GM21526 (cell line): ENCODE measurements at regions not wholly inside any gene's neighbourhood (a gene's known extent, or its start where the extent isn't known, plus 50 kb on each side); places are given as distances from the start of the nearest gene placed in this dataset.

ENCODE experiments used
- ATAC-seq: cut with Tn5 transposase; IDR thresholded peaks from one replicate; pipeline ENCODE4 v1.9.1; 2021; ENCODE audit warnings: moderate library complexity; ENCODE audit not compliant: unreplicated experiment, low FRiP score

DNA sequence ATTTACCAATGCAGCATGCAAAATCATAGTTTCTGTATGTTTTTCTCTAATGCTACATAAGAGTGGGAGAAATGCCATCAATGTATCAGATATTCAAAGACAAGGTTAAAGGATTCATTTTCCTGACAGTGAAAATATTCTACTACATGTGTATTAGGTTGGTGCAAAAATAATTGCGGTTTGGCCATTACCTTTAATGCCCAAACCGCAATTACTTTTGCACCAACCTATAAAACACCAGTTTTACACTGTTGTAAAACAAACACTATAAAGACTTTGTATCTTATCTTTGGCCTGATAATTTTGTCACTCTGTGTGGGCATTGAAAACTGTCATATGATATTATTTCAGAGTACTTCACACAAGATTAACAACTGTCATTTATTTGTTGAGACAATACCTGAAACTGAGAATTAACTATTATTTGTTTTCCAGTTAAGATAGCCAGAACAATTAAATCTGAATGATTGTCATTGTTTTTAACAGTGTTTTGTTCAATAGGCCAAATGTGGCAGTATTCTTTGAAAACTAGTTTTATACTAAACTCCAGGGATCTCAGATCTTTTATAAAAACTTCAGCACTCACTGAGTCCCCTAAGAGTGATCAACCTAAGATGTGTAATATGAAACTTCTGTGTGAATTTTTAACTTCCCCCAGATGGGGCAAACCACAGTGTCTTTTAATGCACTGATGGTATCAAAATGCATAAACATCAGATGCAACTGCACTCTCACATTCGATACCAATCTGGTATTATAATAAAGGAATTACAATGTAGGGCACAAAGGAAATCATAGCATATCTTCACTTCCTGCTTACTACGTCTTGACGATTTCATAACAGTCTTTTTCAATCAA, 53.8 kb upstream of the FBN2 start:
- ATAC-seq = no peak

- ATAC-seq = no peak
These were observed 58.0 kb upstream of the FBN2 start for GRCh38 chr5:128596071-128596470.

DNA sequence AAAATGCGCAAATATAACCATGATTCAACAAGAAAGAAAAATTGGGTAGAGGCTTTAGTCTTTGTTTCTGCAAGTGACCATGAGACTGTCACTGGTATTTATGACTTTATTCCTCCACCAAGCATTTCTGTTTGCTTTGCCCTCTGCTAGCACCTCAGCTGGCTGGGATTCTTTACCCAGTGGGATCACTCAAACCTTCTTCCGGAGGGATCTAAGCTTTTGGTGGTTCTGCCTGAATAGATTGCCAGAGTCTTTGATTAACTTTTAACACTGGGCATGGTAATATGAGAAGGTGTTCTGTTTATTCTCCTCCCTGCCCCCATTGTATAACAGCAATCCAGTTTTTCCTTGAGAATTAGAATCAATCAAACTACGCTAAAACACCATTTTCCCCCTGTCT, 59.1 kb upstream of the FBN2 start:
- ATAC-seq = no peak

DNA sequence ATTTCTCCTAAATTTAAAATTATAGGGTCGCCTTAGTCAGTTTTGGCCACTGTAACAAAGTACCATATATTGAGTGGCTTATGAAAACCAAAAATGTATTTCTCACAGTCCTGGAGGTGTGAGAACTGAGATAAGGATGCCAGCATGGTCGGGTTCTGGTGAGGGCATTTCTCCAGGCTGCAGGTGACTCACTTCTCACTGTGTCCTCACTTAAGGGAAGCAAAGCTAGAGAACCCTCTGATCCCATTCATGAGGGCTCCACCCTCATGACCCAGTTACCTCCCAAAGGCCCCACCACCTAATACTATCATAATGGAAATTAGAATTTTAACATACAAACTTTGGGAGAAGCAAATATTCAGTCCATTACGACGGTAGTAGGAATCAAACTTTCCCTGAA, 75.1 kb upstream of the FBN2 start:
- no peak for ATAC-seq

DNA sequence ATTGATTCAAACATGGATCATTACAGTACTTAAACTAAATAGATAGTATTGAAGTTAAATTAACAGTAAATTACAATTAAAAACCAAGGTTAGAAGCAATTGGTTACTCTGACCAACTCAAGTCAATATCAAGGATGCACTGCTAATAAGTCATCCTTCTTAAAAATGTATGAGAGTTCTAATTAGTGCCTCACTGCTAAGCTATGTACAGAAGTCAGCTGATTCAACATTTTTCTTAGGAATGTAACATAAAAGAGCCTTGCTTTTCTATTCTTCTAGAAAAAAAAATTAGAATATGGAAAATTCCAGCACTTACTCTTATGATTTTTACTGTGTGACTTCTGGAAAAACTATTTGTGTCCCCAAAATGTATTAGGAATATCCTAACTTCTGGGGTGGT, 75.7 kb upstream of the FBN2 start:
- no peak for ATAC-seq

DNA sequence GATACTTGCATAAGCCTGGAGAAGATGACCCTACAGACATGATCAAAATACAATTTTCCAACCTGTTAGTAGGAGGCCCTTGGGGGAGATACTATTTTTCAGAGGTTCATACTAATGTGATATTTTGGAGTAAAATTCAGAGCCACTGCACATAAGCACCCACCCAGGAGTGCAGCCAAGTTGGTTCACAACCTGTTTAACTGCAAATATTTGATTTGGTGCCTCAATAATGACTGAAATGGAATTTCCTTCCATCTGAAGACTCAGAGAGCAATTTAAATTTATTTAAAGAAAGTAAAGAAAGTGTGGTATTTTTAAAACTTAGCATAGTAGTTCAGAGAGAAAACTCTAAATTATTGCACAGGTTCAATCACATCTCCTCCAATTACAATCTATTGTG, 77.5 kb upstream of the FBN2 start:
- ATAC-seq = no peak

- no peak for ATAC-seq
These were observed 88.6 kb upstream of the FBN2 start for GRCh38 chr5:128626536-128627090.

DNA sequence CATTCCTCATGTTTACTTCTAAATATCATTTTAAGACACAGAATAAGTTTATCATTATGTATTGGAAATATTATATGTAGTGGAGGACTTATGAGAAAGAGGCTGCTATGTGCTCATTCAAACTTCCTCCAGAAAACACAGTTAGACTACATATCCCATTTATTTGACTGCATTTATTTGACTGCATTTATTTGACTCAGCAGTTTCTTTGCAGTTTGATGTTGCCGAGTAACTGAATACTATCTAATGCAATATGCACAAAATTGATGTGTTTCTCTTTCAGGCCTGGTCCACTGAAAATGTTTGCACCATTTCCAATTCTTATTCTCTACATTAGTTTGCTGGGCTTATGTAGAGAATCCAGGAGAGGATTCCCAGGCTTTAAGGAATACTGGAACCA, 89.9 kb upstream of the FBN2 start:
- ATAC-seq = no peak

GRCh38 chr5:128629157-128629556, 91.1 kb upstream of the FBN2 start:
- no peak for ATAC-seq

DNA sequence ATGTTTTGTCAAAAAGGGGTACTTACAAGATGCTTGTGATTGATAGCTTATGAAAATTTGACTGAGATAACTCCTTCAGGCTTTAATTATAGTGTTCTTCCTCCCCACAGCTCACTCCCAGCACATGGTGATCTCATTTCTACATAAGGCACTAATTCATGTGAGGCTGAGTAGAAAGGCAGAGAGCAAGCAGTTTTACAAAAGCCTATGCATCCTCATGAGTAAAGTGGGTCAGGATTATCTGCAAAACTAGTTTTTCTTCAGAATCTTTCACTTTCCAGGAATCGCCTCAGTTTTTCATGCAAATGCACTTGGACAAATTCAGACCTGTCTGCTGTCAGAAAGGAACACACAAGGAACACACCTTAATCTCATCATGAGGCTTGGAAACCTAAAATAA, 92.1 kb upstream of the FBN2 start:
- no peak for ATAC-seq

GRCh38 chr5:128631771-128632170, 93.7 kb upstream of the FBN2 start:
- ATAC-seq = no peak

- ATAC-seq = no peak
These were observed 94.2 kb upstream of the FBN2 start for GRCh38 chr5:128632264-128632663.

DNA sequence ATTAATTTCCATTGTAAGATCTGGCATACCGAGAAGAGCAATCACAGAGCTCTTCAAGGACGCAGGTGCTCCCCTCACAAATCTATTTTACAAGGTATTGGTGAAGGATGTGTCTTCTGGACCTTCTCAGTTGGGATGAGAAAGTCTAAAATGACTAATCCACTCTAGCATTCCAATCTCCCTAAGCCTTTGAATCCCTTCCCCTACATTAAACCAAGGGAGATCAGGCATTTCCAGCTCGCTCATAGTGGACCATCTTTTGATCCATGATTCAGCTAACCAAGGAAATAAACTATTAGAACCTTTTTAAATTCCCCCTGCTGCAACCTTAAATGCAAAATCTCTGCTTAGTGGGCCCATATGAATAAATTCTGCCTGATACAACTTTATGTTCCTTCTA, 95.9 kb upstream of the FBN2 start:
- ATAC-seq = no peak

GRCh38 chr5:128635379-128635778, 97.3 kb upstream of the FBN2 start:
- ATAC-seq = no peak

DNA sequence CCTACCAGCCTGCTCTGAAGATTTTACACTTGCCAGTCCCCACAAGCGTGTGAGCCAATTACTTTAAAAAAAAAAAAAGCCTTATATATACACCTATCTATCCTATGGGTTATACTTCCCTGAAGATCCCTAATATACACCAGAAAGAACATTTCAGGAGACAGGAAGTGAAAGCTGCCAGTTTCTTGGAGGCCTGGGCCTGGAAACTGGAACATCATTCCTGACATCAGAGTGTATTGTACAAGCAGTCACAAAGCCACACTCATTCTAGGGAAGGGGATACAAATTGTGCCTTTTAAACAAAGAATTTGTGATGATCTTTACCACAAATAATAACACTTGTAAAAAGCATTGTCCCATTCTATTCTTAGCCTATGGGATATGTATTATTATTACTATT, 98.3 kb upstream of the FBN2 start:
- no peak for ATAC-seq

DNA sequence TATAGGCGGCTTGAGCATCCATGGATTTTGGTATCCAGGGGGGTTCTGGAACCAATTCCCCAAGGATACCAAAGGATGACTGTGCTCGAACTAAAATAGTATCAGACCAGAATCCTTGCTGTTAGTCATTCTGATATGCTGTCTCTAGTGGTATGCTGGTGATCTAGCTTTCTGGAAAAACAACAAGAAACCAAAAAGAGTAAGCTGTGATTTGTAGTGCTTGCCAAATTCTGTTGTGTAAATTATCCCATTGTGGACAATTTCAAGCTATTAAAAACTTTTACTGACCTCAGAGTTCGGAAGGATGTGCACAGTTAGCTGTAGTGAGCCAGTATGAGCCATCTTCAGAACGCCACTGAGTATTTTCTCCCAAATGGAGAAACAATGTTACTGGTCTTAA, 99.0 kb upstream of the FBN2 start:
- ATAC-seq = no peak

DNA sequence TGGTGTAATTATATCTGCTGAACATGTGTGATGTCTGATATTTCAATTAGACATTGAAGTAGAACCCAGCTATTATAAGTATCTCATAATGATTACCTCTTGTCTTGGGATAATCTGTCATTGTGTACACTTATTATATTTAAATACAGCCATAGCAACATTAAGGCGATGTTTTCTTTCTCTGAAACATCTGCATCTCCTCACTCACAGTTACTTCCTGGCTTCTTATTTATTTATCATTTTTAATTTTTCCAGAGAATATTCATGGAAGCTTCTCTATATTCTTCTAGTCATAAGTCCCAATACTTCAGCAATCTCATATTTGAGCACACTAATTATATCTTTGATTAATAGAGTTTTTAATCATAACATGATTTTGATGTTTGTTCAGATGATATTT, 103.8 kb upstream of the FBN2 start:
- ATAC-seq = no peak

GRCh38 chr5:128644863-128645262, 106.8 kb upstream of the FBN2 start:
- ATAC-seq = no peak

DNA sequence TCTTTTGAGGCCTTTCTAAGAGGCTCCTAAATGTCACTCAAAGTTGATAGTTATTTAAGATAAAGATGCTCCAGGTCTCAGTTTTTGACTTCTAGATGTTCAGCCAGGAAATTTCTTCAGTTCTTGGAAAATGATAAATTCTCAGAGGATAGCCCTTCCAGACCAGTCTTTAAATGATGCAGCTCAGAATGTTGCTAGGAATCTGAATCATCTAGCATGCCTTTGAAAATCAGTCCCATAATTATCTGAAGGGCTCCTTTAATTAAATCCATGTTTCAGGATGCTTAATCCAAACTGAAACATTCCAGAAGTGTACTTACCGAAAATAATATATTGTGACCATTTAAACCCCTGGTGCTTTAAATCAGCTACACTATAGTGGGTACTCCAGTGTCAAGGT, 107.5 kb upstream of the FBN2 start:
- no peak for ATAC-seq

GRCh38 chr5:128646176-128646575, 108.1 kb upstream of the FBN2 start:
- ATAC-seq = no peak

DNA sequence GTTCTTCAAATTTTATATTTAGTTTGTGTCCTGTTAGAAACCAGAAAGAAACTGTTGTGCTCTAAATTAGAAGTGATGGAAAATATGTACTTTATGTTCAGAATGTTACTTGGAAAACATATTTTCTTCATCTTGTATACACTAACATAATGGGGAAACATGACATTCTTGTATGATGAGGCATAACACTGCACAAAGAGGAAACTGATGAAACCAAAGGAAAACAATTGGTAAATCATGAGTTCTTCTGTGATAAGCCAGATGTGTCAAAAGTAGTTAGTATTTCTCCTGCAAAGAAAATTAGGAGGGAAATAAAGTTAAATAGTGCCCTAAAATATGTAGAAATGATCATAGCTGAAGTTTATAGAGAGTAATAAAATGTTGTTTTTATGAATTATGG, 111.1 kb upstream of the FBN2 start:
- no peak for ATAC-seq

DNA sequence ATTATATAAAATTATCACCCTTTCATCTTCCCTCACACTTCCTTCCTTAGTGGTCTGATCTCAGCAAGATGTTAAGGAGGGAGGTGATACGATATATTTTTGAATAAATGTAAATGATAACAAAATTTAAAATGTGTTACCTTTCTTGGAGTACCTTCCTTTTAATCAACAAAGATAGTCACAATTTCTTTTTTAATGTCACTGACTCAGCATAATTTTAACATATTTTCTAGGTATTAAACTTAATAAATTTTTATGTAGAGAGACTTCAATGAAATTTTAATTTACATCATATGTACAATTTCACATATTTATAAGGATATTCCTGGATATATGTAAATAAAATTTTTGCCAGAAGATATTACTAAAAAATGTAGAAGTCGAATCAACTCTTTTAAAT, 125.0 kb upstream of the FBN2 start:
- no peak for ATAC-seq
